Central memory CD4-positive, alpha-beta T cell (primary cell): ENCODE measurements at regions not wholly inside any gene's neighbourhood (a gene's known extent, or its start where the extent isn't known, plus 50 kb on each side); places are given as distances from the start of the nearest gene placed in this dataset.
"Not testable (repeated sequence)": the region's sequence is repeated elsewhere in the genome, so short reads cannot be mapped to it uniquely, and the experiment has no call there.

Experiments used
- DNase-seq: peaks from one replicate; pipeline ENCODE4 v3.0.0; 2022

- no peak for DNase-seq
Measured at GRCh38 chr13:73317140-73317539, 258.3 kb downstream of the KLF5 start.

GRCh38 chr13:73310366-73310765 is 251.6 kb downstream of the KLF5 start:
- no peak for DNase-seq

GRCh38 chr13:73307481-73307880 is 248.7 kb downstream of the KLF5 start:
- no peak for DNase-seq

- DNase-seq = no peak
Measured at GRCh38 chr13:73306688-73307087, 247.9 kb downstream of the KLF5 start.

- no peak for DNase-seq
Measured at GRCh38 chr13:73304442-73304841, 245.6 kb downstream of the KLF5 start.

GRCh38 chr13:73303851-73304250 is 245.0 kb downstream of the KLF5 start:
- DNase-seq = no peak

GRCh38 chr13:73301622-73302021 is 242.8 kb downstream of the KLF5 start:
- DNase-seq = not testable (repeated sequence)

- no peak for DNase-seq
Measured at GRCh38 chr13:73300718-73301425, 242.1 kb downstream of the KLF5 start.

- no peak for DNase-seq
Measured at GRCh38 chr13:73299787-73300186, 241.0 kb downstream of the KLF5 start.

- no peak for DNase-seq
Measured at GRCh38 chr13:73293913-73294523, 235.2 kb downstream of the KLF5 start.

GRCh38 chr13:73292127-73292526 is 233.3 kb downstream of the KLF5 start:
- DNase-seq = no peak

GRCh38 chr13:73290844-73291243 is 232.0 kb downstream of the KLF5 start:
- no peak for DNase-seq

GRCh38 chr13:73288596-73288995 is 229.8 kb downstream of the KLF5 start:
- DNase-seq = no peak

- no peak for DNase-seq
Measured at GRCh38 chr13:73287831-73288230, 229.0 kb downstream of the KLF5 start.

- DNase-seq = no peak
Measured at GRCh38 chr13:73286942-73287620, 228.3 kb downstream of the KLF5 start.

- DNase-seq = no peak
Measured at GRCh38 chr13:73286177-73286576, 227.4 kb downstream of the KLF5 start.

- no peak for DNase-seq
Measured at GRCh38 chr13:73284081-73284874, 225.5 kb downstream of the KLF5 start.

- DNase-seq = no peak
Measured at GRCh38 chr13:73283636-73284035, 224.8 kb downstream of the KLF5 start.

- DNase-seq = no peak
Measured at GRCh38 chr13:73281746-73282145, 222.9 kb downstream of the KLF5 start.

GRCh38 chr13:73278186-73278585 is 219.4 kb downstream of the KLF5 start:
- no peak for DNase-seq

GRCh38 chr13:73275163-73275562 is 216.4 kb downstream of the KLF5 start:
- no peak for DNase-seq

- DNase-seq = no peak
Measured at GRCh38 chr13:73274147-73274546, 215.3 kb downstream of the KLF5 start.

- DNase-seq = no peak
Measured at GRCh38 chr13:73273745-73274144, 214.9 kb downstream of the KLF5 start.
